ENCODE measurements at regions not wholly inside any gene's neighbourhood (a gene's known extent, or its start where the extent isn't known, plus 50 kb on each side); places are given as distances from the start of the nearest gene placed in this dataset.

- TF ChIP-seq CTCF (conservative IDR thresholded peaks at IDR 0.05; ENCODE audit: low read depth, low read length): no peak
- no peaks in the 10 kb centered on the region for H3K36me3 ChIP-seq (ENCODE audit: insufficient read depth)
- no peak overlapping the region for H2AFZ ChIP-seq (ENCODE audit: low read depth)
- H4K20me1 ChIP-seq (ENCODE audit: insufficient read depth): no peaks in the 10 kb centered on the region
- no peak overlapping the region for H3K27ac ChIP-seq
- H3K27me3 ChIP-seq (ENCODE audit: insufficient read depth, low read depth): no peaks in the 10 kb centered on the region
- H3K4me1 ChIP-seq (ENCODE audit: low read depth, poor library complexity, severe bottlenecking): no peaks in the 10 kb centered on the region
- no peak overlapping the region for H3K4me2 ChIP-seq
- H3K4me3 ChIP-seq (IDR thresholded peaks at IDR 0.05; ENCODE audit: insufficient read depth, low read depth, low read length): no peak overlapping the region
- no peaks in the 10 kb centered on the region for H3K79me2 ChIP-seq (ENCODE audit: insufficient read depth, low read depth)
- H3K9ac ChIP-seq: no peak overlapping the region
These were observed 331.0 kb upstream of the EMCN start for GRCh38 chr4:100848841-100849240.

- Histone ChIP-seq H3K27ac (no peak overlapping the region), H3K4me1 (ENCODE audit: low read depth, poor library complexity, severe bottlenecking) (no peaks in the 10 kb centered on the region), H3K36me3 (ENCODE audit: insufficient read depth) (no peaks in the 10 kb centered on the region), H4K20me1 (ENCODE audit: insufficient read depth) (no peaks in the 10 kb centered on the region), H3K9ac (no peak overlapping the region), H3K79me2 (ENCODE audit: insufficient read depth, low read depth) (no peaks in the 10 kb centered on the region), H3K4me3 (IDR thresholded peaks at IDR 0.05; ENCODE audit: insufficient read depth, low read depth, low read length) (no peak overlapping the region), H2AFZ (ENCODE audit: low read depth) (no peak overlapping the region), H3K4me2 (no peak overlapping the region), H3K27me3 (ENCODE audit: insufficient read depth, low read depth) (no peaks in the 10 kb centered on the region)
- no peak for TF ChIP-seq CTCF (conservative IDR thresholded peaks at IDR 0.05; ENCODE audit: low read depth, low read length)
These were observed 326.1 kb upstream of the EMCN start for GRCh38 chr4:100843910-100844309.

GRCh38 chr4:100842856-100843255, 325.0 kb upstream of the EMCN start:
- no peak overlapping the region for H3K4me2 ChIP-seq
- no peak overlapping the region for H2AFZ ChIP-seq (ENCODE audit: low read depth)
- no peaks in the 10 kb centered on the region for H4K20me1 ChIP-seq (ENCODE audit: insufficient read depth)
- H3K4me3 ChIP-seq (IDR thresholded peaks at IDR 0.05; ENCODE audit: insufficient read depth, low read depth, low read length): no peak overlapping the region
- no peaks in the 10 kb centered on the region for H3K4me1 ChIP-seq (ENCODE audit: low read depth, poor library complexity, severe bottlenecking)
- TF ChIP-seq CTCF (conservative IDR thresholded peaks at IDR 0.05; ENCODE audit: low read depth, low read length): no peak
- no peak overlapping the region for H3K27ac ChIP-seq
- H3K9ac ChIP-seq: no peak overlapping the region
- H3K79me2 ChIP-seq (ENCODE audit: insufficient read depth, low read depth): no peaks in the 10 kb centered on the region
- H3K27me3 ChIP-seq (ENCODE audit: insufficient read depth, low read depth): no peaks in the 10 kb centered on the region
- H3K36me3 ChIP-seq (ENCODE audit: insufficient read depth): no peaks in the 10 kb centered on the region

GRCh38 chr4:100841911-100842310, 324.1 kb upstream of the EMCN start:
- TF ChIP-seq CTCF (conservative IDR thresholded peaks at IDR 0.05; ENCODE audit: low read depth, low read length): no peak
- H3K9ac ChIP-seq: no peak overlapping the region

More at GRCh38 chr4:100841911-100842310, 324.1 kb upstream of the EMCN start:
- Histone ChIP-seq H3K27me3 (ENCODE audit: insufficient read depth, low read depth) (no peaks in the 10 kb centered on the region), H3K4me1 (ENCODE audit: low read depth, poor library complexity, severe bottlenecking) (no peaks in the 10 kb centered on the region), H3K4me2 (no peak overlapping the region), H4K20me1 (ENCODE audit: insufficient read depth) (no peaks in the 10 kb centered on the region), H3K27ac (no peak overlapping the region), H3K36me3 (ENCODE audit: insufficient read depth) (no peaks in the 10 kb centered on the region), H3K79me2 (ENCODE audit: insufficient read depth, low read depth) (no peaks in the 10 kb centered on the region), H2AFZ (ENCODE audit: low read depth) (no peak overlapping the region), H3K4me3 (IDR thresholded peaks at IDR 0.05; ENCODE audit: insufficient read depth, low read depth, low read length) (no peak overlapping the region)

All from KMS-11 (cell line).